ENCODE measurements at regions not wholly inside any gene's neighbourhood (a gene's known extent, or its start where the extent isn't known, plus 50 kb on each side); places are given as distances from the start of the nearest gene placed in this dataset.

DNA sequence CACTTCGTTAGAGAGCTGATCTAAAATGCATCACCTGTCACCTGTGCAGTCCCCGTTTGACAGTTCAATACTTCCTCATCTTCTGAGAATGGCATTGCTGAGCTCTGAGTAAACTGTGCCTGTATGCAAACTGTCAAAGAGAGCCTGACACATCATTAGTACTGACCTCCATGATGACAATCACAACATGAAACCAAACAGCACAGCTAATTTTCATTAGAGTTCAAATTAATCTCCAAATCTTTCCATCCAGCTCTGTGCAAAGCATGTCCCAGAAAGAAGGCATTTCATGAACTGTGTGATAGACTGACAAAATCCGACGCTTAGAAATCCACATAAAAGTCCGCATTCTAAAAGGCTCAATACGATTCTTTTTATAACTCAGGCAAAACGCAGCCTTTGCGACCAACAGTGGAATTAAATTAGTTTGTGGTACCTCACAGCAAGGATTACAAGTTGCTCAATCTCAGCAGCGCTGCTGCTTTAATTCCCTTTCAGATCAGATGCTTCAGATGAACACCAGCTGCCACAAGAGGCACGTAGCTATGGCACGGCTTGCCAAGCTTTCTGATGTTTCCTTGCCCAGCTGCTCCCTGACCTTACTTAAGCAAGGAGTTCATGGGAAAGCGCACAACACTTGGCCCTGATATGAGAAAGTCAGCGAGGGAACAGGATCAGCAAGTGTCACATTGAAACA is 765.5 kb upstream of the PRMT6 start:
- DNase-seq (ENCODE audit: low read depth in 1 of 2, low spot score in 1 of 2): no peak
- no peak overlapping the region for H3K4me3 ChIP-seq (replicated peaks; ENCODE audit: insufficient read depth, low read length)
- H3K27ac ChIP-seq (replicated peaks): no peak overlapping the region
- H3K27me3 ChIP-seq (ENCODE audit: insufficient read depth, poor library complexity, severe bottlenecking): no peaks in the 10 kb centered on the region
- TF ChIP-seq POLR2AphosphoS5 (IDR thresholded peaks at IDR 0.05; ENCODE audit: low read depth) (no peak), GABPA (IDR thresholded peaks at IDR 0.05; ENCODE audit: low read depth) (no peak), SPI1 (IDR thresholded peaks at IDR 0.05; ENCODE audit: borderline replicate concordance, low read depth) (no peak)
- TF ChIP-seq, protein P1, sequence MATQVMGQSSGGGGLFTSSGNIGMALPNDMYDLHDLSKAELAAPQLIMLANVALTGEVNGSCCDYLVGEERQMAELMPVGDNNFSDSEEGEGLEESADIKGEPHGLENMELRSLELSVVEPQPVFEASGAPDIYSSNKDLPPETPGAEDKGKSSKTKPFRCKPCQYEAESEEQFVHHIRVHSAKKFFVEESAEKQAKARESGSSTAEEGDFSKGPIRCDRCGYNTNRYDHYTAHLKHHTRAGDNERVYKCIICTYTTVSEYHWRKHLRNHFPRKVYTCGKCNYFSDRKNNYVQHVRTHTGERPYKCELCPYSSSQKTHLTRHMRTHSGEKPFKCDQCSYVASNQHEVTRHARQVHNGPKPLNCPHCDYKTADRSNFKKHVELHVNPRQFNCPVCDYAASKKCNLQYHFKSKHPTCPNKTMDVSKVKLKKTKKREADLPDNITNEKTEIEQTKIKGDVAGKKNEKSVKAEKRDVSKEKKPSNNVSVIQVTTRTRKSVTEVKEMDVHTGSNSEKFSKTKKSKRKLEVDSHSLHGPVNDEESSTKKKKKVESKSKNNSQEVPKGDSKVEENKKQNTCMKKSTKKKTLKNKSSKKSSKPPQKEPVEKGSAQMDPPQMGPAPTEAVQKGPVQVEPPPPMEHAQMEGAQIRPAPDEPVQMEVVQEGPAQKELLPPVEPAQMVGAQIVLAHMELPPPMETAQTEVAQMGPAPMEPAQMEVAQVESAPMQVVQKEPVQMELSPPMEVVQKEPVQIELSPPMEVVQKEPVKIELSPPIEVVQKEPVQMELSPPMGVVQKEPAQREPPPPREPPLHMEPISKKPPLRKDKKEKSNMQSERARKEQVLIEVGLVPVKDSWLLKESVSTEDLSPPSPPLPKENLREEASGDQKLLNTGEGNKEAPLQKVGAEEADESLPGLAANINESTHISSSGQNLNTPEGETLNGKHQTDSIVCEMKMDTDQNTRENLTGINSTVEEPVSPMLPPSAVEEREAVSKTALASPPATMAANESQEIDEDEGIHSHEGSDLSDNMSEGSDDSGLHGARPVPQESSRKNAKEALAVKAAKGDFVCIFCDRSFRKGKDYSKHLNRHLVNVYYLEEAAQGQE (IDR thresholded peaks at IDR 0.05; ENCODE audit: insufficient replicate concordance, low read depth): no peak
- TF ChIP-seq, protein P2, sequence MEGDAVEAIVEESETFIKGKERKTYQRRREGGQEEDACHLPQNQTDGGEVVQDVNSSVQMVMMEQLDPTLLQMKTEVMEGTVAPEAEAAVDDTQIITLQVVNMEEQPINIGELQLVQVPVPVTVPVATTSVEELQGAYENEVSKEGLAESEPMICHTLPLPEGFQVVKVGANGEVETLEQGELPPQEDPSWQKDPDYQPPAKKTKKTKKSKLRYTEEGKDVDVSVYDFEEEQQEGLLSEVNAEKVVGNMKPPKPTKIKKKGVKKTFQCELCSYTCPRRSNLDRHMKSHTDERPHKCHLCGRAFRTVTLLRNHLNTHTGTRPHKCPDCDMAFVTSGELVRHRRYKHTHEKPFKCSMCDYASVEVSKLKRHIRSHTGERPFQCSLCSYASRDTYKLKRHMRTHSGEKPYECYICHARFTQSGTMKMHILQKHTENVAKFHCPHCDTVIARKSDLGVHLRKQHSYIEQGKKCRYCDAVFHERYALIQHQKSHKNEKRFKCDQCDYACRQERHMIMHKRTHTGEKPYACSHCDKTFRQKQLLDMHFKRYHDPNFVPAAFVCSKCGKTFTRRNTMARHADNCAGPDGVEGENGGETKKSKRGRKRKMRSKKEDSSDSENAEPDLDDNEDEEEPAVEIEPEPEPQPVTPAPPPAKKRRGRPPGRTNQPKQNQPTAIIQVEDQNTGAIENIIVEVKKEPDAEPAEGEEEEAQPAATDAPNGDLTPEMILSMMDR (IDR thresholded peaks at IDR 0.05; ENCODE audit: insufficient read depth, low read length): no peak

DNA sequence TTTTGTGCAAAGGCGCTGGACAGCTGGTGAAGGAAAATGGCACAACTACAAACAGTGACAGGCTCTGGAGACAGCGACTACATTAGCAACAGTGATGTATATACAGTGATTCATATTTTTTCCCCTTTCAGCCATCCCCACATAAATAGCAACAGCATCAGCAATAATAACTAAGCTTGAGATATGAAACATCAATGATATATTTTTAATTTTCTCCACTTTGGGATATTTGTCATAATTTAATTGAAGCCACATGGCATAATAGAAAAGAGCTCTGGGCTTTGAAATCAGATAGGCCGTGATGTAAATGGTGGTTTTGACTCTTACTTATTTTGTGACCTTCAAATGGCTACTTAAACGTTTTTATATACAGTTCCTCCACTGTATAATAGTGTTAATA is 764.3 kb upstream of the PRMT6 start:
- TF ChIP-seq, protein P2 (IDR thresholded peaks at IDR 0.05; ENCODE audit: insufficient read depth, low read length): no peak
- TF ChIP-seq, protein P1 (IDR thresholded peaks at IDR 0.05; ENCODE audit: insufficient replicate concordance, low read depth): no peak
- TF ChIP-seq POLR2AphosphoS5 (IDR thresholded peaks at IDR 0.05; ENCODE audit: low read depth): no peak
- no peak for TF ChIP-seq SPI1 (IDR thresholded peaks at IDR 0.05; ENCODE audit: borderline replicate concordance, low read depth)
- no peak for TF ChIP-seq GABPA (IDR thresholded peaks at IDR 0.05; ENCODE audit: low read depth)
- H3K27ac ChIP-seq (replicated peaks): no peak overlapping the region
- DNase-seq (ENCODE audit: low read depth in 1 of 2, low spot score in 1 of 2): no peak
- H3K27me3 ChIP-seq (ENCODE audit: insufficient read depth, poor library complexity, severe bottlenecking): no peaks in the 10 kb centered on the region
- H3K4me3 ChIP-seq (replicated peaks; ENCODE audit: insufficient read depth, low read length): no peak overlapping the region

DNA sequence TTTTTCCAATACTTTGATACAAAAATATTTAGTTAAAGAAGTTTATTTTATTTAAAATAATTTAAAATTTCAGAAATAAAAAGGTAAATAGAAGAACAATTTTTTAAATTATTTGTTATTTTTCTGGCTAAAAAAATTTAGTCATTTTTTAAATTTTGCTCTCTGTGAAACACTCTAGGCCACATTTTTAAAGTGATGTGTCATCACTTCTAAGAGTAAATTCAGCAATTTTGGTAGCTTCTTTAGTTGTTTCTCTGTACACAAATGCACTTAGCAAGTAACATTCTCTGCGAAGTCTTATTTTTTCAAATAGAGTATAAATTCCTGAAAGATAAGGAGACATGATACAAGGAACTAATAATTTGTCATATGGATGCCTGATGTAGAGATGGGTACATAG is 760.0 kb upstream of the PRMT6 start:
- Histone ChIP-seq H3K4me3 (replicated peaks; ENCODE audit: insufficient read depth, low read length) (no peak overlapping the region), H3K27ac (replicated peaks) (no peak overlapping the region), H3K27me3 (ENCODE audit: insufficient read depth, poor library complexity, severe bottlenecking) (no peaks in the 10 kb centered on the region)
- TF ChIP-seq, protein P1 (IDR thresholded peaks at IDR 0.05; ENCODE audit: insufficient replicate concordance, low read depth): no peak
- TF ChIP-seq SPI1 (IDR thresholded peaks at IDR 0.05; ENCODE audit: borderline replicate concordance, low read depth) (no peak), GABPA (IDR thresholded peaks at IDR 0.05; ENCODE audit: low read depth) (no peak), POLR2AphosphoS5 (IDR thresholded peaks at IDR 0.05; ENCODE audit: low read depth) (no peak)
- TF ChIP-seq, protein P2 (IDR thresholded peaks at IDR 0.05; ENCODE audit: insufficient read depth, low read length): no peak
- DNase-seq (ENCODE audit: low read depth in 1 of 2, low spot score in 1 of 2): no peak
